GM12872 (cell line): ENCODE measurements at regions not wholly inside any gene's neighbourhood (a gene's known extent, or its start where the extent isn't known, plus 50 kb on each side); places are given as distances from the start of the nearest gene placed in this dataset.

Experiments used
- CTCF ChIP-seq: IDR thresholded peaks from 3 replicates; pipeline ENCODE4 v1.5.1; 2011; ENCODE audit warnings: low read depth, mild to moderate bottlenecking, low read length, moderate library complexity; ENCODE audit not compliant: insufficient read depth

- TF ChIP-seq CTCF = no peak
Observed at GRCh38 chr2:182584462-182584861, 131.6 kb upstream of the DNAJC10 start.

DNA sequence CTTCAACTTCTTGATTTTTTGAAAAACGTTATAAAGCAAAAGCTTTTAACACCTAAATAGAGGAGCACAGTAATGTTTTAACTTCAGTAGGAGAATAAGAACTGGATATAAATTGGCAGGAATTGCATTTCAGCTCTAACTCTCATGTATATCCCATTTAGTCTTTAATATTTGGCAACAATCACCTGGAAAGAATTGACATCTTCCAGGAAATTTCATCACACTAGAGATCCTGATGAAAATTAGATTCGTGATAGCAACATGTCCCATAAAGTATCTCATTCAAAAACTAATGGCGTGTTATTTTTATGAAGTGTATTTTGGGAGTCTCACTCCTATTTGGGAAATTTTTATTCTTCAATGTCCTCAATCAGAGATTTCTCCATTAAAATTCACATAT lies 131.1 kb upstream of the DNAJC10 start:
- TF ChIP-seq CTCF = no peak

- no peak for TF ChIP-seq CTCF
Observed at GRCh38 chr2:182585430-182585829, 130.6 kb upstream of the DNAJC10 start.

DNA sequence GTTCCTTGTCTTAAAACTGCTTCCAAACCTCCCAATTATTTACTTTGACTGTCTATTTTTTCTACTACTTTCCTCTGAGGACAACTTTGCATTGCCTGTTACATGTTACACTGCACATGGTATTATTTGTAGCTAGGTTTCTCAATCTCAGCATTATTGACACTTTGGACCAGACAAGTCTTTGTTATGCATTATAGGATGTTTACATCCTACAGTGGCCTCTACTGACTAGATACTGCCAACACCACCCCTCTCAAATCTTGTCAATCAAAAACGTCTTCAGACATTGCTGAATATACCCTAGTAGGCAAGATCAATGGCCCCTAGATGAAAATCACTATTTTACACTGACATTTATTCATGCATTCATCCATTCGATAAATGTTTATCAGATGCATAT lies 129.6 kb upstream of the DNAJC10 start:
- TF ChIP-seq CTCF = peak; percentile 45; the same call in 2 of the 3 replicates

GRCh38 chr2:182587831-182588230 lies 128.2 kb upstream of the DNAJC10 start:
- no peak for TF ChIP-seq CTCF

DNA sequence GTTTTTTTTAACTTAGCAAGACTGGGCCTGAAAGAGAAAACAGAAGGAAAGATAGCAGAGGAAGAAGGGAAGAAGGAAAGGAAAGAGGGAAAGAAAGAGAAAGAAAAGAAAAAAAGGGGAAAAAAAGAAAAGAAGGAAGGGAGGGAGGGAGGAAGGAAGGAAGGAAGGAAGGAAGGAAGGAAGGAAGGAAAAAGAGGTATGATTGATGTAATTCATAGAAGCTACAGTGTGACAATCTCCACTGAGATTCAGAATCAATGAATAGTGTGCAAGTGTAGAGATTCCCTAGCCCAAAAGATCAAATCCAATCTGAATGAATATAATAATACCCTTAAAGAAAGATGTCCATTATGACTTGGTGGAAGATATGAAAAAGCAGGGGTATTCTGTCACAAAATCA lies 126.9 kb upstream of the DNAJC10 start:
- no peak for TF ChIP-seq CTCF

- no peak for TF ChIP-seq CTCF
Observed at GRCh38 chr2:182591774-182592173, 124.3 kb upstream of the DNAJC10 start.
